ENCODE measurements at regions not wholly inside any gene's neighbourhood (a gene's known extent, or its start where the extent isn't known, plus 50 kb on each side); places are given as distances from the start of the nearest gene placed in this dataset.

- no peak for TF ChIP-seq SIRT6 (IDR thresholded peaks at IDR 0.05; ENCODE audit: low read length)
Measured at GRCh38 chr18:8975624-8976023, 126.9 kb upstream of the NDUFV2 start (continued).

All from H1 (cell line).